GM12873 (cell line): ENCODE measurements at regions not wholly inside any gene's neighbourhood (a gene's known extent, or its start where the extent isn't known, plus 50 kb on each side); places are given as distances from the start of the nearest gene placed in this dataset.

Source experiments
- TF ChIP-seq, protein P1 (sequence below): IDR thresholded peaks from 2 replicates; pipeline ENCODE4 v1.5.1; 2012; ENCODE audit warnings: low read depth, mild to moderate bottlenecking, moderate library complexity, low read length, control low read depth; ENCODE audit not compliant: insufficient read depth; ENCODE audit errors: missing control alignments

DNA sequence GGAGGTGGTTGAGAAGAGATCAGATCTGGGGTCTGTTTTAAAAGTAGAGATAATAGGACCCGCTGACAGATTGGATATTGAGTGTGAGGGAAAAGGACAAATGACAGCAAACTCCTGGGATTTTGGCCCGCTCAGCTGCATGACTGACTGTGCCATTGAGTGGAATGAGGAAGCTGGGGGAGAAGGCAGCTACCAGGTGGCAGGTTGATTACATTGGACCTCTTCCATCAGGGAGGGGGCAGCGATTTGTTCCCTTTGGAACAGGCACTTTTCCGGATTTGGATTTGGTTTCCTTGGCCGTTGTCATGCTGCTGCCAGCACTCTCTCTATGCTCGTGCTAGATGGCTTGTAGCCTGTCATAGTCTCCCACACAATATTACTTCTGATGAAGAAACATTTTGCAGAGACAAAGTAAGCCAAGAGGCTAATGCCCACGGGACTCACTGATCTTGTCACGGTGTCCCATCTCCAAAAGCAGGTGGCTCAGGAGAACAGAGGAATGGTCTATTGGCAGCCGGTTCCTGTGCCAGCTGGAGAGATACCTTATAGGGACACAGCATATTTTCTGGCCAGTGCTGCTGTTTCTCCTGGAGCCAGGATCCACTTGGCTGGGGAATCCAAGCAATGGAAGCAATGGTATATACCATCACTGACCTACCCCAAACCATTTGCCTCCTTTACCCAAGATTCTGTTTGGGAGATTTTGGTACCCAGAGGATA lies 69.1 kb upstream of the WAC start:
- TF ChIP-seq, protein P1, sequence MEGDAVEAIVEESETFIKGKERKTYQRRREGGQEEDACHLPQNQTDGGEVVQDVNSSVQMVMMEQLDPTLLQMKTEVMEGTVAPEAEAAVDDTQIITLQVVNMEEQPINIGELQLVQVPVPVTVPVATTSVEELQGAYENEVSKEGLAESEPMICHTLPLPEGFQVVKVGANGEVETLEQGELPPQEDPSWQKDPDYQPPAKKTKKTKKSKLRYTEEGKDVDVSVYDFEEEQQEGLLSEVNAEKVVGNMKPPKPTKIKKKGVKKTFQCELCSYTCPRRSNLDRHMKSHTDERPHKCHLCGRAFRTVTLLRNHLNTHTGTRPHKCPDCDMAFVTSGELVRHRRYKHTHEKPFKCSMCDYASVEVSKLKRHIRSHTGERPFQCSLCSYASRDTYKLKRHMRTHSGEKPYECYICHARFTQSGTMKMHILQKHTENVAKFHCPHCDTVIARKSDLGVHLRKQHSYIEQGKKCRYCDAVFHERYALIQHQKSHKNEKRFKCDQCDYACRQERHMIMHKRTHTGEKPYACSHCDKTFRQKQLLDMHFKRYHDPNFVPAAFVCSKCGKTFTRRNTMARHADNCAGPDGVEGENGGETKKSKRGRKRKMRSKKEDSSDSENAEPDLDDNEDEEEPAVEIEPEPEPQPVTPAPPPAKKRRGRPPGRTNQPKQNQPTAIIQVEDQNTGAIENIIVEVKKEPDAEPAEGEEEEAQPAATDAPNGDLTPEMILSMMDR: no peak

DNA sequence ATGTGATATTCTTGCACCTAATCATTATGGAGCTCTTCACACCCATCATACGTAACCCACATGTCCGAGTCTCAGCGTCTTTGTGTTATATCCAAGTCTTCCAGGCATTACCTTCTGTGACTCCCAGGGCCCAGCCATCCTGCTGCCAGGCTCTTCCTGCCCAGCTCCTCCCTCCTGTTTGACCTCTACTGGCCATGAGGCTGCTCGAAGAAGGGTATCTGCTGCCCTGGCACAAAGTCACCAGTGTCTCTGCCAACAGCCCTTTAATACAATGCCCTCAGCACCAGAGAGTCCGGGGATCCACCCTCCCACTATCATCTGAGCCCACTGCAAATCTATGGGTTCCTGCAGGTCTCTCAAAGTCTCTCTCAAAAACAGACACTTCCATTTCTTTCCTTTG lies 65.3 kb upstream of the WAC start:
- TF ChIP-seq, protein P1: no peak

DNA sequence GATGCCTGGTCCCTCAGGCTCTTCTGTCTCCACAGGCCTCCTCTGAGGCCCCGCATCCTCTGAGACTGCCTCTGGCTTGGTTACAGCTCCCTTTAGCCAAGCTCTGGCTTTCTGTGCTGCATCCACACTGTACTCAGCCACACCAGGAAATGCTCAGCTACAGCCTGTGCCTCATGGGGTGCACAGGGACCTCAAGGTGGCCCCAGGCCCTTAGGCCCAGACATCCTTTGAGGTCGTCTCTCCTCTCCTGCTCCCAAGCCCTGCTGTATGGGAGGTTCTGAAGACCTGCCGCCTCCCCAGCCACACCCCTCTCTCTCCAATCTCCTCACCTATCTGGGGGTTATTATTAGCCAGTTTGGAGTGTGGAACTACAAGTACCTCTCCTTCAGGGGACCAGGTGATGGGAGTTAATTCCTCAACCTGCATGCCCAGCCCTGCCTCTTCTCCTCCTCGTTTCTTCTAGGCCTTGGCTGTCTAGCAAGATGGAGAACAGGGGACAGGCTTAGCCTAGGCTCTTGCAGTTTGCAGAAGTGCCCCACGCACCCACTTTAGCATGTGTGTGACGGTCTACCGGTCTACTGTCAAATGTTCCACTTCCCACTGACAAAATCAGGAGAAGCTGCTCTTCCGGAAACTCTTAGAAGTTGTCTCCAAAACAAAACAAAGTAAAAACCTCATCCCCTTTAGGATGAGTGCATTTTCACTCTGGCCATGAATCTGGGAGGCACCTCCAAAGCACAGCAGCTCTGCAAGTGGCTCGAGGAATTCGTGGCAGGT lies 64.0 kb upstream of the WAC start:
- TF ChIP-seq, protein P1: no peak

DNA sequence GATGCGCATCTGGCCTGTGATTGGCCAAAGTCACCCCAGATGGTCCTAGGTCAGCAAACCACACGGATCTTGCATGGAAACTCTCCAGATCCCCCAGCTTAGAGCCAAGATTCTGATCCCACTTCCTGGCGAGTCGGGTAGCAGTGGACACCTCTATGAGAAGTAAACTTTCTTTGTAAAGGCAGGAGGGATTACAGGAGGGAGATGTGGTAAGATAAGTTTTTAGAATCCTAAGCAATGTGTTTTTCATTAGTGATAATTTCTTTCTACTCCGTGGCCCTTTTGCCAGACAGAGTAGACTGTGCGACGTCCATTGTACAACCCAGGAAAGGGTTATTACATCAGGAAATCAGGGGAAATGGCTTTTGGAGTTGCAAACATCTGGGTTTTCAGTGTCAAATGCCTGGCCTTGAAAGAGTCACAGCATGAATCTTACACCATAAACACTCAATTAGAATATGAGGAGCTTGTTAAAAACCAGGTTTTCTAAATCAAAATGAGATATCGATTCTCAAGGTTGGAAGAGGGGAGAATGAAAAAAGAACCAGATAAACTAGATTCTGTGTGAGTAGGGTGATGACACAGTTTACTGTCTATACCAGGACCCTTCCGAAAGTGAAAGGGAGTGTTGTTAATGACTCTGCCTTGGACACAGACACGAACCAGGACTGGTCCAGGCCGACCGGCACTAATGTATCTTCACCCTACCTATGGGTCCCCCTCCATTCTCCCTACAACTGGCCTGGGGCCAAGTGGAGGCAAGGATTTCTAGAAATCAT lies 61.9 kb upstream of the WAC start:
- TF ChIP-seq, protein P1: no peak

DNA sequence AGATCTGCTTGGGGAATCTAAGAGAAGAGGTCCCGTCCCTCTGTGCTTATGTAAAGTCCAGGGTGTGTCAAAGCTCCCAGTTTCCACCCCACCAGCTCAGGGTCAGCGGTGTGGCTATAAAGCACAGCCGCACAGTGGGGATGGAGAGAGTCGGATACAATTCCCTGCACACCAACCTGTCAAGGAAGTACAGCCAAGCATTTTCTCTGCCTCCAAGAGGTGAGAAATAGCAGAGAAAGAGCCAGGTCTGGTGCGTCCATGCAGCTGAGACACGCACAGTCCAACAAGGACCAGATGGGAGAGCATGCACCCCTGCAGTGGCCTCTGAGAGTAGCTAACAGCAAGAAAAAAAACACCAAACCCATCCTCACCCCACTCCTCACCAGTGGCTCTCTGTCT lies 61.3 kb upstream of the WAC start:
- TF ChIP-seq, protein P1: no peak

DNA sequence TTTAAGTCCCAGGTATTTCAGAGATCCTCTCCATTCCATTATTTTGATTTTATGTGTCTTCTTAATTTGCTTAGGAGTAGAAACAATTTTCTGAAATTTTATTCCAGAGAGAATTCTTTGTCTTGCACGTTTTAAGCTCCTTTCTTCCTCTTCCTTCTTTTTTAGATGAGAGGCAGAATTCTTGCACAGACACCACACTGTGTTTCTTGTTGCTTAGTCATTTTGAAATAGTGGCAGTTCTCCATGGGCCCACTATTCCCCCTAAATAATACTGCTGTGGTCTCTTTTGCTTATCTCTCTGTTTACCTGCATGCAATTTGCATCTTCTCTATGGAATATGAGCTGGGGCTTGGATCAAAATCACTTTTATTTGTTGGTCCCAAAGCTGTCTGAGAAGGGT lies 54.3 kb upstream of the WAC start:
- TF ChIP-seq, protein P1: no peak

DNA sequence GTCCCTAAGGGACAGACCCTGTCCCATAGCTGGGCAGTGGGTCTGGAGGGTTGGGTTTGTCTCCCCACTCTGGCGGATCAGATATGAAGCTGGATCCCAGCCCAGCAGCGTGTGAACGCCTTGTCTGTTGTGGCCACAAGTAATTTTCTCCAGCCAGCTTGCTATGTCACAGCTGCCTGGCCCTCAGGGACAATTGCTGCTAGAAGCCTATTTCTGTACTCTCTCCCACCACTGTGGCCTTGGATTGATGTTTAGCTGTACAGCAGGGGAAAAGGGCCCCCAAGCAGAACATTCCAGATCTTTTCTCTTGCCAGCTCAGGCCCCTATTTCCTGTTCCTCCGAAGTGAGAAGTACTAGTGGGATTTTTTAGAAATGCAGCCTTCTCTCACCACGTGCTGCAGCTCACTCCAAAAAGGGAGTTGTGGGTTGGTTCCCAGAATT lies 53.5 kb upstream of the WAC start:
- TF ChIP-seq, protein P1: no peak
